Natural killer cell (primary cell): ENCODE measurements at regions not wholly inside any gene's neighbourhood (a gene's known extent, or its start where the extent isn't known, plus 50 kb on each side); places are given as distances from the start of the nearest gene placed in this dataset.

ENCODE experiments used
- ATAC-seq, 3 donors: fragments of 150-1000 bp in 2 of 3; fragments of 200-7000 bp in 1 of 3; cut with Tn5 transposase; 1 replicate in 1 of 3; 2 replicates in 2 of 3; pipeline ENCODE4 v1.10.0; 2021; ENCODE audit warnings: mild to moderate bottlenecking in 2 of 3, moderate library complexity in 2 of 3
- DNase-seq, 2 donors: peaks; one replicate each; pipeline versions ENCODE4 v3.0.0 to v3.0.0-alpha.2; 2013 to 2021; ENCODE audit warnings: mixed read lengths in 1 of 2
- H3K27ac ChIP-seq: one replicate; pipeline ENCODE4 v1.5.1; 2013; ENCODE audit warnings: mild to moderate bottlenecking, low read length
- H3K27me3 ChIP-seq: one replicate; pipeline ENCODE4 v1.6.1; 2013; ENCODE audit warnings: low read length; ENCODE audit not compliant: control insufficient read depth, insufficient read depth
- H3K36me3 ChIP-seq: one replicate; pipeline ENCODE4 v1.6.1; 2013; ENCODE audit warnings: low read length; ENCODE audit not compliant: control insufficient read depth, insufficient read depth
- H3K4me1 ChIP-seq: one replicate; pipeline ENCODE4 v1.6.1; 2013; ENCODE audit warnings: low read length; ENCODE audit not compliant: control insufficient read depth, insufficient read depth
- H3K4me3 ChIP-seq: one replicate; pipeline ENCODE4 v1.5.1; 2013; ENCODE audit warnings: low read length
- H3K9me3 ChIP-seq: one replicate; pipeline ENCODE4 v1.6.1; 2013; ENCODE audit warnings: low read length; ENCODE audit not compliant: control insufficient read depth, insufficient read depth
- H3K27ac Mint-ChIP-seq, 2 donors: one replicate each; pipeline ENCODE4 v1.8.0; 2022; ENCODE audit warnings: mild to moderate bottlenecking in 2 of 2, mixed read lengths in 2 of 2, moderate library complexity in 1 of 2
- H3K27me3 Mint-ChIP-seq, 2 donors: one replicate each; pipeline ENCODE4 v1.8.0; 2022; ENCODE audit warnings: low read depth in 2 of 2, mixed read lengths in 2 of 2
- H3K36me3 Mint-ChIP-seq: one replicate; pipeline ENCODE4 v1.8.0; 2022; ENCODE audit warnings: mixed read lengths
- H3K4me1 Mint-ChIP-seq, 2 donors: one replicate each; pipeline ENCODE4 v1.8.0; 2022; ENCODE audit warnings: mixed read lengths in 2 of 2
- H3K4me3 Mint-ChIP-seq: one replicate; pipeline ENCODE4 v1.8.0; 2022; ENCODE audit warnings: mild to moderate bottlenecking, moderate library complexity, mixed read lengths
- H3K9me3 Mint-ChIP-seq, 2 donors: one replicate each; pipeline ENCODE4 v1.8.0; 2022; ENCODE audit warnings: mixed read lengths in 2 of 2
- CTCF ChIP-seq: fragments of 200-600 bp; IDR thresholded peaks from one replicate; pipeline ENCODE4 v1.8.0; 2022; ENCODE audit warnings: antibody characterized with exemption
- WGBS: methylation state at CpG from one replicate; pipeline ENCODE4 v1.1.7; 2013; ENCODE audit warnings: missing lambda C conversion rate; ENCODE audit not compliant: insufficient coverage; 5-methylcytosine and 5-hydroxymethylcytosine counted together
- intact Hi-C: fragments of 100-400 bp; cut with micrococcal nuclease; formaldehyde crosslinking; loops from one replicate; pipeline ENCODE4 v1.14.2; 2022

- ATAC-seq = no peak
- intact Hi-C loops = no loop called here
- Histone ChIP-seq H3K4me3 (no peak overlapping the region), H3K27me3 (no peaks in the 10 kb centered on the region), H3K27ac (no peak overlapping the region), H3K4me1 (peaks cover 13% of the 10 kb centered on the region), H3K9me3 (no peaks in the 10 kb centered on the region), H3K36me3 (no peaks in the 10 kb centered on the region)
- H3K4me1 Mint-ChIP-seq = peaks cover 12 to 16% of the 10 kb centered on the region in 2 donors
- no peaks in the 10 kb centered on the region for H3K27me3 Mint-ChIP-seq
- WGBS = 0% methylated on average over 1 of the region's 1 CpG
- DNase-seq = peak in 1 of 2 donors; percentile 64
- H3K27ac Mint-ChIP-seq = no peak overlapping the region
- no peaks in the 10 kb centered on the region for H3K9me3 Mint-ChIP-seq
- no peaks in the 10 kb centered on the region for H3K36me3 Mint-ChIP-seq
- TF ChIP-seq CTCF = no peak
- H3K4me3 Mint-ChIP-seq = no peak overlapping the region
Observed at GRCh38 chr21:31397939-31398338, 53.9 kb upstream of the TIAM1 start.

GRCh38 chr21:31397515-31397926, 53.5 kb upstream of the TIAM1 start:
- TF ChIP-seq CTCF = no peak
- Mint-ChIP-seq H3K4me1 (peaks cover 12 to 16% of the 10 kb centered on the region in 2 donors), H3K9me3 (no peaks in the 10 kb centered on the region), H3K27me3 (no peaks in the 10 kb centered on the region), H3K4me3 (no peak overlapping the region), H3K27ac (no peak overlapping the region), H3K36me3 (no peaks in the 10 kb centered on the region)
- peaks cover 13% of the 10 kb centered on the region for H3K4me1 ChIP-seq
- no peaks in the 10 kb centered on the region for H3K36me3 ChIP-seq
- no peaks in the 10 kb centered on the region for H3K9me3 ChIP-seq
- DNase-seq (no peak), ATAC-seq (no peak)
- WGBS = 23% methylated on average over 5 of the region's 5 CpGs
- no peaks in the 10 kb centered on the region for H3K27me3 ChIP-seq
- no peak overlapping the region for H3K27ac ChIP-seq
- H3K4me3 ChIP-seq = no peak overlapping the region
- intact Hi-C loops = no loop called here

GRCh38 chr21:31397030-31397429, 53.0 kb upstream of the TIAM1 start:
- H3K9me3 Mint-ChIP-seq = no peaks in the 10 kb centered on the region
- no peaks in the 10 kb centered on the region for H3K36me3 Mint-ChIP-seq
- no peaks in the 10 kb centered on the region for H3K36me3 ChIP-seq
- intact Hi-C loops = no loop called here
- WGBS = 76% methylated on average over 5 of the region's 5 CpGs
- no peak for ATAC-seq
- H3K27ac ChIP-seq = no peak overlapping the region
- no peak for TF ChIP-seq CTCF
- peaks cover 12 to 16% of the 10 kb centered on the region in 2 donors for H3K4me1 Mint-ChIP-seq
- H3K4me1 ChIP-seq = peaks cover 13% of the 10 kb centered on the region
- H3K27me3 ChIP-seq = no peaks in the 10 kb centered on the region
- no peak overlapping the region for H3K4me3 ChIP-seq
- no peaks in the 10 kb centered on the region for H3K9me3 ChIP-seq
- no peak overlapping the region for H3K27ac Mint-ChIP-seq
- H3K27me3 Mint-ChIP-seq = no peaks in the 10 kb centered on the region
- DNase-seq = no peak
- no peak overlapping the region for H3K4me3 Mint-ChIP-seq

- peaks cover 12 to 16% of the 10 kb centered on the region in 2 donors for H3K4me1 Mint-ChIP-seq
- no peak overlapping the region for H3K4me3 Mint-ChIP-seq
- Histone ChIP-seq H3K4me1 (peaks cover 13% of the 10 kb centered on the region), H3K36me3 (no peaks in the 10 kb centered on the region), H3K27ac (no peak overlapping the region), H3K4me3 (no peak overlapping the region), H3K9me3 (no peaks in the 10 kb centered on the region), H3K27me3 (no peaks in the 10 kb centered on the region)
- no peak for ATAC-seq
- no peak overlapping the region for H3K27ac Mint-ChIP-seq
- 100% methylated on average over 3 of the region's 4 CpGs for WGBS
- DNase-seq = no peak
- intact Hi-C loops = no loop called here
- TF ChIP-seq CTCF = no peak
- H3K36me3 Mint-ChIP-seq = no peaks in the 10 kb centered on the region
- no peaks in the 10 kb centered on the region for H3K9me3 Mint-ChIP-seq
- no peaks in the 10 kb centered on the region for H3K27me3 Mint-ChIP-seq
Observed at GRCh38 chr21:31396399-31396798, 52.3 kb upstream of the TIAM1 start.
